H1 (cell line): ENCODE measurements at regions not wholly inside any gene's neighbourhood (a gene's known extent, or its start where the extent isn't known, plus 50 kb on each side); places are given as distances from the start of the nearest gene placed in this dataset.

Experiments
- ATF2 ChIP-seq: IDR thresholded peaks from 2 replicates; pipeline ENCODE4 v1.6.1; 2012; ENCODE audit warnings: low read length, inconsistent platforms
- CREB1 ChIP-seq: IDR thresholded peaks from 2 replicates; pipeline ENCODE4 v1.6.1; 2012; ENCODE audit warnings: inconsistent platforms
- CTCF ChIP-seq, 3 experiments: IDR thresholded peaks; 1 replicate in 2 of 3; 2 replicates in 1 of 3; pipeline versions ENCODE4 v1.5.1 to v1.6.1; 2011; ENCODE audit warnings: low read length in 3 of 3, mild to moderate bottlenecking in 3 of 3, inconsistent platforms in 2 of 3, low read depth in 1 of 3, moderate library complexity in 1 of 3; ENCODE audit not compliant: insufficient read depth in 1 of 3; ENCODE audit errors: control extremely low read depth in 1 of 3
- EP300 ChIP-seq, 2 experiments: IDR thresholded peaks; 1 replicate in 1 of 2; 2 replicates in 1 of 2; pipeline ENCODE4 v1.6.1; 2011 to 2012; ENCODE audit warnings: low read depth in 2 of 2, low read length in 2 of 2, mild to moderate bottlenecking in 2 of 2, borderline replicate concordance in 1 of 2, inconsistent platforms in 1 of 2, moderate library complexity in 1 of 2
- JUND ChIP-seq: IDR thresholded peaks from 2 replicates; pipeline ENCODE4 v1.6.1; 2011; ENCODE audit warnings: mild to moderate bottlenecking, improper control_type of control experiment, low read length
- POLR2A ChIP-seq, 2 experiments: IDR thresholded peaks; 1 replicate in 1 of 2; 2 replicates in 1 of 2; pipeline ENCODE4 v1.6.1; 2011; ENCODE audit warnings: low read depth in 2 of 2, low read length in 2 of 2, mild to moderate bottlenecking in 2 of 2; ENCODE audit errors: control extremely low read depth in 1 of 2
- TBP ChIP-seq: IDR thresholded peaks from 2 replicates; pipeline ENCODE4 v1.6.1; 2011; ENCODE audit warnings: low read depth, low read length, improper control_type of control experiment
- ZNF274 ChIP-seq: IDR thresholded peaks from 2 replicates; pipeline ENCODE4 v1.7.0; 2012; ENCODE audit warnings: low read length, borderline replicate concordance; ENCODE audit errors: extremely low read depth

DNA sequence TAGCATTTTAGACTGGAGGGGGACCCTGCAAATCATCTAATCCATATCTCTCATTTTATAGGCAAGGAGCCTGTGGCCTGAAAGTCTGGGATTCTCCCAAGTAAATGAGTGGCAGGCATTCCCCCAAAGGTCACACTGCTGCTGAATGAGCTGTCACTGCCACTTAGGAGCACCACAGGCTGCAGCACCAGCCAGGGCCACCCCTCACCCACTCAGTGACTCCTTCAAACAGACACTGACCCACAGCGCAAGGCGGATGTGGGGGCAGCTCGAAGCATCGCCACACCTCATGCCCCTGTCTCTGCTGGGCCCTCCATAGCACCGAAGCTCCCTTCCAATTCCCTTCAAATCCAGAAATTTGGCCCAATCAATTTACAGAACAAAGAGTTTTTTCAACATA lies 119.9 kb upstream of the ARID1B start:
- no peak for TF ChIP-seq CTCF (IDR thresholded peaks at IDR 0.05; ENCODE audit: control extremely low read depth in 1 of 3, insufficient read depth in 1 of 3, low read depth in 1 of 3, low read length in 3 of 3)
- TF ChIP-seq ZNF274: no peak
- TF ChIP-seq EP300 (IDR thresholded peaks at IDR 0.05; ENCODE audit: borderline replicate concordance in 1 of 2, low read depth in 2 of 2, low read length in 2 of 2): no peak
- no peak for TF ChIP-seq JUND
- no peak for TF ChIP-seq POLR2A (IDR thresholded peaks at IDR 0.05; ENCODE audit: control extremely low read depth in 1 of 2, low read depth in 2 of 2, low read length in 2 of 2)
- no peak for TF ChIP-seq ATF2
- TF ChIP-seq CREB1: no peak
- no peak for TF ChIP-seq TBP
